GM21381 (cell line): ENCODE measurements at regions not wholly inside any gene's neighbourhood (a gene's known extent, or its start where the extent isn't known, plus 50 kb on each side); places are given as distances from the start of the nearest gene placed in this dataset.

Experiments
- ATAC-seq: cut with Tn5 transposase; IDR thresholded peaks from one replicate; pipeline ENCODE4 v1.9.1; 2021; ENCODE audit warnings: mild to moderate bottlenecking, moderate library complexity; ENCODE audit not compliant: unreplicated experiment

- no peak for ATAC-seq
These were observed 324.4 kb downstream of the PRELID2 start for GRCh38 chr5:145510769-145511168.

GRCh38 chr5:145510324-145510723 is 324.8 kb downstream of the PRELID2 start:
- no peak for ATAC-seq

GRCh38 chr5:145509336-145510136 is 325.6 kb downstream of the PRELID2 start:
- no peak for ATAC-seq

- ATAC-seq: no peak
These were observed 328.8 kb downstream of the PRELID2 start for GRCh38 chr5:145506185-145506850.

- no peak for ATAC-seq
These were observed 332.2 kb downstream of the PRELID2 start for GRCh38 chr5:145502906-145503305.

- ATAC-seq: no peak
These were observed 334.4 kb downstream of the PRELID2 start for GRCh38 chr5:145500710-145501109.

GRCh38 chr5:145499483-145499882 is 335.7 kb downstream of the PRELID2 start:
- no peak for ATAC-seq

- ATAC-seq: no peak
These were observed 338.1 kb downstream of the PRELID2 start for GRCh38 chr5:145497052-145497451.

GRCh38 chr5:145495741-145496140 is 339.4 kb downstream of the PRELID2 start:
- no peak for ATAC-seq

GRCh38 chr5:145495196-145495595 is 339.9 kb downstream of the PRELID2 start:
- no peak for ATAC-seq

- no peak for ATAC-seq
These were observed 341.7 kb downstream of the PRELID2 start for GRCh38 chr5:145493435-145493834.

- ATAC-seq: no peak
These were observed 345.6 kb downstream of the PRELID2 start for GRCh38 chr5:145489516-145489915.

- no peak for ATAC-seq
These were observed 351.0 kb downstream of the PRELID2 start for GRCh38 chr5:145484158-145484557.

GRCh38 chr5:145483212-145483611 is 351.9 kb downstream of the PRELID2 start:
- no peak for ATAC-seq

GRCh38 chr5:145479857-145480256 is 355.3 kb downstream of the PRELID2 start:
- no peak for ATAC-seq

- no peak for ATAC-seq
These were observed 355.9 kb downstream of the PRELID2 start for GRCh38 chr5:145479271-145479670.

GRCh38 chr5:145478651-145479050 is 356.5 kb downstream of the PRELID2 start:
- ATAC-seq: no peak

- no peak for ATAC-seq
These were observed 362.0 kb downstream of the PRELID2 start for GRCh38 chr5:145473042-145473642.

GRCh38 chr5:145471831-145472612 is 363.1 kb downstream of the PRELID2 start:
- ATAC-seq: no peak

- ATAC-seq: no peak
These were observed 364.1 kb downstream of the PRELID2 start for GRCh38 chr5:145471026-145471425.

- no peak for ATAC-seq
These were observed 364.7 kb downstream of the PRELID2 start for GRCh38 chr5:145470396-145470979.
